ENCODE measurements at regions not wholly inside any gene's neighbourhood (a gene's known extent, or its start where the extent isn't known, plus 50 kb on each side); places are given as distances from the start of the nearest gene placed in this dataset.
"Not testable (repeated sequence)": the region's sequence is repeated elsewhere in the genome, so short reads cannot be mapped to it uniquely, and the experiment has no call there.

- H3K9me3 Mint-ChIP-seq; DNase-seq; H3K27me3 Mint-ChIP-seq (ENCODE audit: low read depth); ATAC-seq; H3K4me3 Mint-ChIP-seq; H3K4me1 Mint-ChIP-seq (ENCODE audit: low read depth); H3K36me3 Mint-ChIP-seq (ENCODE audit: insufficient read depth): not testable (repeated sequence)
Observed at GRCh38 chr13:86253497-86253896, 454.3 kb upstream of the SLITRK6 start.

GRCh38 chr13:86255820-86256219 is 456.6 kb upstream of the SLITRK6 start:
- ATAC-seq; H3K4me1 Mint-ChIP-seq (ENCODE audit: low read depth); H3K27me3 Mint-ChIP-seq (ENCODE audit: low read depth); DNase-seq; H3K9me3 Mint-ChIP-seq; H3K4me3 Mint-ChIP-seq; H3K36me3 Mint-ChIP-seq (ENCODE audit: insufficient read depth): not testable (repeated sequence)

- no peaks in the 10 kb centered on the region for H3K36me3 Mint-ChIP-seq (ENCODE audit: insufficient read depth)
- H3K27me3 Mint-ChIP-seq (ENCODE audit: low read depth), result no peaks in the 10 kb centered on the region
- no peak for ATAC-seq
- DNase-seq, result no peak
- H3K4me1 Mint-ChIP-seq (ENCODE audit: low read depth), result no peaks in the 10 kb centered on the region
- H3K4me3 Mint-ChIP-seq, result no peak overlapping the region
- peaks cover 10% of the 10 kb centered on the region for H3K9me3 Mint-ChIP-seq
Observed at GRCh38 chr13:86269511-86269910, 470.3 kb upstream of the SLITRK6 start.

- Mint-ChIP-seq H3K27me3 (ENCODE audit: low read depth) (no peaks in the 10 kb centered on the region), H3K9me3 (peaks cover 6% of the 10 kb centered on the region), H3K4me1 (ENCODE audit: low read depth) (no peaks in the 10 kb centered on the region), H3K4me3 (no peak overlapping the region), H3K36me3 (ENCODE audit: insufficient read depth) (no peaks in the 10 kb centered on the region)
- ATAC-seq (no peak), DNase-seq (no peak)
Observed at GRCh38 chr13:86282442-86282841, 483.2 kb upstream of the SLITRK6 start.

- no peak for ATAC-seq
- no peaks in the 10 kb centered on the region for H3K27me3 Mint-ChIP-seq (ENCODE audit: low read depth)
Observed at GRCh38 chr13:86283031-86283430, 483.8 kb upstream of the SLITRK6 start.

GRCh38 chr13:86298725-86299124 is 499.5 kb upstream of the SLITRK6 start:
- ATAC-seq (no peak), DNase-seq (no peak)
- no peaks in the 10 kb centered on the region for H3K27me3 Mint-ChIP-seq (ENCODE audit: low read depth)
- H3K9me3 Mint-ChIP-seq, result peaks cover 7% of the 10 kb centered on the region
- H3K4me3 Mint-ChIP-seq, result no peak overlapping the region
- H3K4me1 Mint-ChIP-seq (ENCODE audit: low read depth), result no peaks in the 10 kb centered on the region
- H3K36me3 Mint-ChIP-seq (ENCODE audit: insufficient read depth), result no peaks in the 10 kb centered on the region

More at GRCh38 chr13:86283031-86283430, 483.8 kb upstream of the SLITRK6 start:
- Mint-ChIP-seq H3K36me3 (ENCODE audit: insufficient read depth) (no peaks in the 10 kb centered on the region), H3K4me1 (ENCODE audit: low read depth) (no peaks in the 10 kb centered on the region), H3K4me3 (no peak overlapping the region), H3K9me3 (peaks cover 6% of the 10 kb centered on the region)
- no peak for DNase-seq

GRCh38 chr13:86299128-86299527 is 499.9 kb upstream of the SLITRK6 start:
- no peak overlapping the region for H3K4me3 Mint-ChIP-seq
- DNase-seq, result no peak
- H3K9me3 Mint-ChIP-seq, result peaks cover 7% of the 10 kb centered on the region
- ATAC-seq, result no peak
- no peaks in the 10 kb centered on the region for H3K27me3 Mint-ChIP-seq (ENCODE audit: low read depth)
- no peaks in the 10 kb centered on the region for H3K36me3 Mint-ChIP-seq (ENCODE audit: insufficient read depth)
- no peaks in the 10 kb centered on the region for H3K4me1 Mint-ChIP-seq (ENCODE audit: low read depth)

GRCh38 chr13:86309881-86310280 is 510.7 kb upstream of the SLITRK6 start:
- DNase-seq, result no peak
- Mint-ChIP-seq H3K27me3 (ENCODE audit: low read depth) (no peaks in the 10 kb centered on the region), H3K36me3 (ENCODE audit: insufficient read depth) (no peaks in the 10 kb centered on the region), H3K4me1 (ENCODE audit: low read depth) (no peaks in the 10 kb centered on the region), H3K4me3 (no peak overlapping the region), H3K9me3 (no peaks in the 10 kb centered on the region)
- ATAC-seq, result no peak

- ATAC-seq (no peak), DNase-seq (no peak)
- H3K36me3 Mint-ChIP-seq (ENCODE audit: insufficient read depth), result no peaks in the 10 kb centered on the region
- no peak overlapping the region for H3K4me3 Mint-ChIP-seq
- no peaks in the 10 kb centered on the region for H3K27me3 Mint-ChIP-seq (ENCODE audit: low read depth)
- H3K9me3 Mint-ChIP-seq, result peaks cover 10% of the 10 kb centered on the region
- no peaks in the 10 kb centered on the region for H3K4me1 Mint-ChIP-seq (ENCODE audit: low read depth)
Observed at GRCh38 chr13:86313421-86313820, 514.2 kb upstream of the SLITRK6 start.

- Mint-ChIP-seq H3K4me1 (ENCODE audit: low read depth) (no peaks in the 10 kb centered on the region), H3K9me3 (peaks cover 10% of the 10 kb centered on the region), H3K27me3 (ENCODE audit: low read depth) (no peaks in the 10 kb centered on the region), H3K36me3 (ENCODE audit: insufficient read depth) (no peaks in the 10 kb centered on the region), H3K4me3 (no peak overlapping the region)
- DNase-seq (no peak), ATAC-seq (no peak)
Observed at GRCh38 chr13:86318450-86318849, 519.2 kb upstream of the SLITRK6 start.

GRCh38 chr13:86324191-86324590 is 525.0 kb upstream of the SLITRK6 start:
- Mint-ChIP-seq H3K9me3 (peaks cover 10% of the 10 kb centered on the region), H3K27me3 (ENCODE audit: low read depth) (no peaks in the 10 kb centered on the region), H3K4me3 (no peak overlapping the region), H3K36me3 (ENCODE audit: insufficient read depth) (no peaks in the 10 kb centered on the region), H3K4me1 (ENCODE audit: low read depth) (no peaks in the 10 kb centered on the region)
- ATAC-seq (no peak), DNase-seq (no peak)

- Mint-ChIP-seq H3K4me3 (no peak overlapping the region), H3K4me1 (ENCODE audit: low read depth) (no peaks in the 10 kb centered on the region), H3K27me3 (ENCODE audit: low read depth) (no peaks in the 10 kb centered on the region), H3K36me3 (ENCODE audit: insufficient read depth) (no peaks in the 10 kb centered on the region), H3K9me3 (peaks cover 9% of the 10 kb centered on the region)
- DNase-seq (no peak), ATAC-seq (no peak)
Observed at GRCh38 chr13:86355301-86355700, 556.1 kb upstream of the SLITRK6 start.

- Mint-ChIP-seq H3K36me3 (ENCODE audit: insufficient read depth) (no peaks in the 10 kb centered on the region), H3K9me3 (peaks cover 9% of the 10 kb centered on the region), H3K27me3 (ENCODE audit: low read depth) (no peaks in the 10 kb centered on the region), H3K4me3 (no peak overlapping the region), H3K4me1 (ENCODE audit: low read depth) (no peaks in the 10 kb centered on the region)
- ATAC-seq (no peak), DNase-seq (no peak)
Observed at GRCh38 chr13:86357106-86357505, 557.9 kb upstream of the SLITRK6 start.

- H3K36me3 Mint-ChIP-seq (ENCODE audit: insufficient read depth); DNase-seq; H3K4me3 Mint-ChIP-seq; H3K9me3 Mint-ChIP-seq; H3K4me1 Mint-ChIP-seq (ENCODE audit: low read depth); H3K27me3 Mint-ChIP-seq (ENCODE audit: low read depth); ATAC-seq: not testable (repeated sequence)
Observed at GRCh38 chr13:86363749-86364148, 564.5 kb upstream of the SLITRK6 start.

GRCh38 chr13:86368924-86369323 is 569.7 kb upstream of the SLITRK6 start:
- Mint-ChIP-seq H3K27me3 (ENCODE audit: low read depth) (no peaks in the 10 kb centered on the region), H3K36me3 (ENCODE audit: insufficient read depth) (no peaks in the 10 kb centered on the region), H3K4me1 (ENCODE audit: low read depth) (no peaks in the 10 kb centered on the region), H3K4me3 (no peak overlapping the region), H3K9me3 (peaks cover 9% of the 10 kb centered on the region)
- no peak for DNase-seq
- no peak for ATAC-seq

- Mint-ChIP-seq H3K9me3 (peaks cover 5% of the 10 kb centered on the region), H3K27me3 (ENCODE audit: low read depth) (no peaks in the 10 kb centered on the region), H3K4me3 (no peak overlapping the region), H3K4me1 (ENCODE audit: low read depth) (no peaks in the 10 kb centered on the region), H3K36me3 (ENCODE audit: insufficient read depth) (no peaks in the 10 kb centered on the region)
- DNase-seq, result no peak
- no peak for ATAC-seq
Observed at GRCh38 chr13:86377451-86377850, 578.2 kb upstream of the SLITRK6 start.

All from activated T-cell treated with anti-CD3 and anti-CD28 coated beads, Interleukin-2, amount 50 U/mL, for 4 hours (primary cell).